ENCODE measurements at regions not wholly inside any gene's neighbourhood (a gene's known extent, or its start where the extent isn't known, plus 50 kb on each side); places are given as distances from the start of the nearest gene placed in this dataset.

GRCh38 chr12:46439793-46440511, 67.4 kb upstream of the SLC38A2 start:
- no peak for TF ChIP-seq ZNF274 (IDR thresholded peaks at IDR 0.05; ENCODE audit: low read depth, low read length)
- TF ChIP-seq, protein P1, sequence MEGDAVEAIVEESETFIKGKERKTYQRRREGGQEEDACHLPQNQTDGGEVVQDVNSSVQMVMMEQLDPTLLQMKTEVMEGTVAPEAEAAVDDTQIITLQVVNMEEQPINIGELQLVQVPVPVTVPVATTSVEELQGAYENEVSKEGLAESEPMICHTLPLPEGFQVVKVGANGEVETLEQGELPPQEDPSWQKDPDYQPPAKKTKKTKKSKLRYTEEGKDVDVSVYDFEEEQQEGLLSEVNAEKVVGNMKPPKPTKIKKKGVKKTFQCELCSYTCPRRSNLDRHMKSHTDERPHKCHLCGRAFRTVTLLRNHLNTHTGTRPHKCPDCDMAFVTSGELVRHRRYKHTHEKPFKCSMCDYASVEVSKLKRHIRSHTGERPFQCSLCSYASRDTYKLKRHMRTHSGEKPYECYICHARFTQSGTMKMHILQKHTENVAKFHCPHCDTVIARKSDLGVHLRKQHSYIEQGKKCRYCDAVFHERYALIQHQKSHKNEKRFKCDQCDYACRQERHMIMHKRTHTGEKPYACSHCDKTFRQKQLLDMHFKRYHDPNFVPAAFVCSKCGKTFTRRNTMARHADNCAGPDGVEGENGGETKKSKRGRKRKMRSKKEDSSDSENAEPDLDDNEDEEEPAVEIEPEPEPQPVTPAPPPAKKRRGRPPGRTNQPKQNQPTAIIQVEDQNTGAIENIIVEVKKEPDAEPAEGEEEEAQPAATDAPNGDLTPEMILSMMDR (IDR thresholded peaks at IDR 0.05 in 2 of 3, conservative IDR thresholded peaks at IDR 0.05 in 1 of 3; ENCODE audit: borderline replicate concordance in 1 of 3, insufficient read depth in 1 of 3, low read depth in 2 of 3, low read length in 2 of 3), result no peak
- peak; percentile 34 for TF ChIP-seq JUND (IDR thresholded peaks at IDR 0.05)
- TF ChIP-seq EZH2 (IDR thresholded peaks at IDR 0.05), result no peak

All from HCT116 (cell line).